GM23338 (cell line): ENCODE measurements at regions not wholly inside any gene's neighbourhood (a gene's known extent, or its start where the extent isn't known, plus 50 kb on each side); places are given as distances from the start of the nearest gene placed in this dataset.

Experiments used
- ATAC-seq: fragments of 200-7000 bp; cut with Tn5 transposase; 3 replicates; pipeline ENCODE4 v1.9.1; 2020
- DNase-seq: peaks from one replicate; pipeline ENCODE4 v3.0.0-alpha.2; 2015; ENCODE audit warnings: low spot score
- H2AFZ ChIP-seq: fragments of 200-600 bp; sonication (generic); 2 replicates; pipeline ENCODE4 v1.8.0; 2016; ENCODE audit warnings: antibody characterized with exemption, mild to moderate bottlenecking, moderate library complexity
- H3F3A ChIP-seq: fragments of 200-600 bp; sonication (generic); replicated peaks from 2 replicates; pipeline ENCODE4 v1.8.0; 2017; ENCODE audit warnings: antibody characterized with exemption, mixed run types, low read depth
- H3K27ac ChIP-seq: fragments of 200-600 bp; sonication (generic); 2 replicates; pipeline ENCODE4 v1.6.1; 2016; ENCODE audit warnings: low read depth
- H3K27me3 ChIP-seq: fragments of 200-600 bp; sonication (generic); 2 replicates; pipeline ENCODE4 v1.8.0; 2016; ENCODE audit warnings: mild to moderate bottlenecking, mixed run types, moderate library complexity; ENCODE audit not compliant: insufficient read depth
- H3K36me3 ChIP-seq: fragments of 200-600 bp; sonication (generic); 2 replicates; pipeline ENCODE4 v1.8.0; 2016; ENCODE audit warnings: mild to moderate bottlenecking; ENCODE audit not compliant: insufficient read depth
- H3K4me1 ChIP-seq: fragments of 200-600 bp; sonication (generic); 2 replicates; pipeline ENCODE4 v1.8.0; 2016; ENCODE audit warnings: mild to moderate bottlenecking, moderate library complexity; ENCODE audit not compliant: insufficient read depth
- H3K4me2 ChIP-seq: fragments of 200-600 bp; sonication (generic); 2 replicates; pipeline ENCODE4 v1.7.1; 2017; ENCODE audit warnings: mixed run types
- H3K4me3 ChIP-seq: fragments of 200-600 bp; sonication (generic); 2 replicates; pipeline ENCODE4 v1.6.1; 2016; ENCODE audit warnings: mixed run types
- H3K79me2 ChIP-seq: fragments of 200-600 bp; sonication (generic); replicated peaks from 2 replicates; pipeline ENCODE4 v1.8.0; 2017; ENCODE audit warnings: mild to moderate bottlenecking; ENCODE audit not compliant: insufficient read depth
- H3K9me2 ChIP-seq: fragments of 200-600 bp; sonication (generic); 2 replicates; pipeline ENCODE4 v1.8.0; 2017; ENCODE audit not compliant: insufficient read depth
- H4K20me1 ChIP-seq: fragments of 200-600 bp; sonication (generic); replicated peaks from 2 replicates; pipeline ENCODE4 v1.8.0; 2017; ENCODE audit warnings: mild to moderate bottlenecking; ENCODE audit not compliant: insufficient read depth
- H3K27ac Mint-ChIP-seq: 2 replicates; pipeline ENCODE4 v1.8.0; 2020; ENCODE audit warnings: inconsistent platforms, mild to moderate bottlenecking, moderate library complexity, mixed read lengths
- H3K27me3 Mint-ChIP-seq: 3 replicates; pipeline ENCODE4 v1.8.0; 2022; ENCODE audit warnings: low read depth, mild to moderate bottlenecking, moderate library complexity, mixed read lengths, inconsistent platforms; ENCODE audit not compliant: insufficient read depth, poor library complexity
- H3K36me3 Mint-ChIP-seq: 3 replicates; pipeline ENCODE4 v1.8.0; 2021; ENCODE audit warnings: low read depth, mild to moderate bottlenecking, inconsistent platforms, moderate library complexity, mixed read lengths
- H3K4me1 Mint-ChIP-seq: 3 replicates; pipeline ENCODE4 v1.8.0; 2020; ENCODE audit warnings: mild to moderate bottlenecking, inconsistent platforms, mixed read lengths
- H3K4me3 Mint-ChIP-seq: 3 replicates; pipeline ENCODE4 v1.8.0; 2021; ENCODE audit warnings: moderate library complexity, mild to moderate bottlenecking, inconsistent platforms, mixed read lengths
- H3K9me3 Mint-ChIP-seq: 3 replicates; pipeline ENCODE4 v1.8.0; 2020; ENCODE audit warnings: moderate library complexity, mild to moderate bottlenecking, inconsistent platforms, mixed read lengths
- CREB1 ChIP-seq: fragments of 250-450 bp; sonication (Bioruptor Pico); IDR thresholded peaks from 2 replicates; pipeline ENCODE4 v1.5.0; 2020; ENCODE audit warnings: low read depth, mild to moderate bottlenecking, moderate library complexity
- CTCF ChIP-seq, 2 experiments: fragments of 200-600 bp in 1 of 2; sonication (generic) in 1 of 2; conservative IDR thresholded peaks; 2 replicates each; pipeline versions ENCODE4 v1.5.1 to v1.6.1; 2016 to 2017; ENCODE audit warnings: antibody characterized with exemption in 2 of 2, low read depth in 2 of 2, mild to moderate bottlenecking in 2 of 2, moderate library complexity in 1 of 2
- ETS1 ChIP-seq: IDR thresholded peaks from 2 replicates; pipeline ENCODE4 v1.6.1; 2016; ENCODE audit warnings: antibody characterized with exemption
- EZH2 ChIP-seq: fragments of 200-600 bp; sonication (generic); IDR thresholded peaks from one replicate; pipeline ENCODE4 v1.8.0; 2017; ENCODE audit warnings: antibody characterized with exemption, mild to moderate bottlenecking, low read depth; ENCODE audit not compliant: unreplicated experiment
- EZH2phosphoT487 ChIP-seq: fragments of 200-600 bp; sonication (generic); IDR thresholded peaks from one replicate; pipeline ENCODE4 v1.8.1; 2018; ENCODE audit warnings: antibody characterized with exemption; ENCODE audit not compliant: unreplicated experiment
- JUNB ChIP-seq: IDR thresholded peaks from one replicate; pipeline ENCODE4 v1.6.1; 2016; ENCODE audit warnings: antibody characterized with exemption; ENCODE audit not compliant: unreplicated experiment
- NANOG ChIP-seq: IDR thresholded peaks from 2 replicates; pipeline ENCODE4 v1.6.1; 2016; ENCODE audit warnings: antibody characterized with exemption, borderline replicate concordance
- POLR2AphosphoS5 ChIP-seq: IDR thresholded peaks from 2 replicates; pipeline ENCODE4 v1.6.1; 2016; ENCODE audit warnings: antibody characterized with exemption, low read depth
- REST ChIP-seq: IDR thresholded peaks from one replicate; pipeline ENCODE4 v1.6.1; 2018; ENCODE audit warnings: antibody characterized with exemption; ENCODE audit not compliant: unreplicated experiment
- STAT1 ChIP-seq: IDR thresholded peaks from one replicate; pipeline ENCODE4 v1.6.1; 2016; ENCODE audit warnings: antibody characterized with exemption; ENCODE audit not compliant: unreplicated experiment
- ZNF114 ChIP-seq: fragments of 250-450 bp; sonication (Bioruptor Pico); IDR thresholded peaks from 2 replicates; pipeline ENCODE4 v1.5.0; 2020; ENCODE audit warnings: mild to moderate bottlenecking, moderate library complexity
- ZNF331 ChIP-seq: fragments of 250-450 bp; sonication (Bioruptor Pico); IDR thresholded peaks from 2 replicates; pipeline ENCODE4 v1.5.0; 2020; ENCODE audit warnings: low read depth, mild to moderate bottlenecking, moderate library complexity
- ZNF462 ChIP-seq: fragments of 250-450 bp; sonication (Bioruptor Pico); IDR thresholded peaks from 2 replicates; pipeline ENCODE4 v1.5.0; 2020; ENCODE audit warnings: mild to moderate bottlenecking, moderate library complexity

GRCh38 chr9:119795395-119795794 is 426.2 kb upstream of the BRINP1 start:
- TF ChIP-seq EZH2 (no peak), ZNF114 (no peak), ZNF331 (CRISPR knock-in tag) (no peak), EZH2phosphoT487 (no peak), REST (no peak), ETS1 (no peak), POLR2AphosphoS5 (no peak), ZNF462 (no peak), CTCF (conservative IDR thresholded peaks at IDR 0.05; ENCODE audit: low read depth in 2 of 2) (no peak), JUNB (no peak), CREB1 (CRISPR knock-in tag) (no peak), STAT1 (no peak), NANOG (no peak)
- no peak overlapping the region for H3K27ac Mint-ChIP-seq

More at GRCh38 chr9:119795395-119795794, 426.2 kb upstream of the BRINP1 start:
- Histone ChIP-seq H3K4me1 (no peaks in the 10 kb centered on the region), H3K27me3 (no peaks in the 10 kb centered on the region), H3K4me3 (no peak overlapping the region), H3K27ac (no peak overlapping the region), H3K79me2 (no peaks in the 10 kb centered on the region), H3K9me2 (peaks cover 10% of the 10 kb centered on the region), H3F3A (no peaks in the 10 kb centered on the region), H3K36me3 (no peaks in the 10 kb centered on the region), H3K4me2 (no peak overlapping the region), H2AFZ (no peak overlapping the region), H4K20me1 (no peaks in the 10 kb centered on the region)
- no peaks in the 10 kb centered on the region for H3K27me3 Mint-ChIP-seq
- H3K4me3 Mint-ChIP-seq = no peak overlapping the region
- no peak for DNase-seq
- H3K36me3 Mint-ChIP-seq = no peaks in the 10 kb centered on the region
- H3K4me1 Mint-ChIP-seq = no peaks in the 10 kb centered on the region
- no peaks in the 10 kb centered on the region for H3K9me3 Mint-ChIP-seq
- no peak for ATAC-seq
